Ascending aorta (tissue), 2 donors: ENCODE measurements at regions not wholly inside any gene's neighbourhood (a gene's known extent, or its start where the extent isn't known, plus 50 kb on each side); places are given as distances from the start of the nearest gene placed in this dataset.

Experiments
- DNase-seq, 2 donors: peaks; one replicate each; pipeline ENCODE4 v3.0.0-alpha.2; 2019; ENCODE audit warnings: low spot score in 2 of 2
- H3K27ac ChIP-seq, 2 donors: fragments of 200-600 bp; sonication (generic); one replicate each; pipeline ENCODE4 v1.5.1; 2016 to 2017; ENCODE audit warnings: mild to moderate bottlenecking in 1 of 2
- H3K27me3 ChIP-seq: fragments of 200-600 bp; sonication (generic); one replicate; pipeline ENCODE4 v1.5.1; 2017
- H3K36me3 ChIP-seq, 2 donors: fragments of 200-600 bp; sonication (generic); one replicate each; pipeline ENCODE4 v1.5.1; 2016
- H3K4me1 ChIP-seq, 2 donors: fragments of 200-600 bp; sonication (generic); one replicate each; pipeline ENCODE4 v1.5.1; 2016 to 2017; ENCODE audit warnings: mild to moderate bottlenecking in 1 of 2
- H3K4me3 ChIP-seq, 2 donors: fragments of 200-600 bp; sonication (generic); one replicate each; pipeline ENCODE4 v1.5.1; 2016 to 2017; ENCODE audit warnings: mild to moderate bottlenecking in 1 of 2
- H3K9me3 ChIP-seq, 2 donors: fragments of 200-600 bp; sonication (generic); one replicate each; pipeline ENCODE4 v1.5.1; 2016
- intact Hi-C: fragments of 100-400 bp; cut with DNase I; formaldehyde crosslinking; loops from one replicate; pipeline ENCODE4 v1.15.1; 2023
- TF ChIP-seq, protein P1 (sequence below), 3 experiments: fragments of 200-600 bp in 2 of 3; fragments of 450-650 bp in 1 of 3; sonication (generic) in 2 of 3; IDR thresholded peaks; one replicate each; pipeline ENCODE4 v1.5.1; 2016 to 2019; ENCODE audit warnings: antibody characterized with exemption in 3 of 3, mild to moderate bottlenecking in 1 of 3, moderate library complexity in 1 of 3

DNA sequence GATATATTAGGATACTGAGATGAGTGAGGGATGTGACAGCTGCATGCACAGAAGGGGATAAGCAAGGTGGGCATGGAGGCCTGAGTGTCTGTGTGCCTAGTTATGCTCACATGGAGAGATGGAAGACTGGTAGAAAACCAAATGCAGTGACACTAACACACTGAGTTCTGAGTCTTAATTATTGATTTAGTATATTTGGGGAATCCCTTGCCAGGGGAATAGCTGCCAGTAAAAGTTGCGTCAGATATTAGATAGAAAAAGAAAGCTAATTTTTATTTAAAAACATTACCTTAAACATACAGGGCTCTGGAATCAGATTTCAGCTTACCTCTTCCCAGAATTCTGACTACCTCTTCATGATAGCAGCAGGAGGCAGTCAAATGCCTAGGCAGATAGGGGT is 620.5 kb downstream of the METTL15 start:
- H3K4me3 ChIP-seq, result no peak overlapping the region
- intact Hi-C loops, result no loop called here
- TF ChIP-seq, protein P1, sequence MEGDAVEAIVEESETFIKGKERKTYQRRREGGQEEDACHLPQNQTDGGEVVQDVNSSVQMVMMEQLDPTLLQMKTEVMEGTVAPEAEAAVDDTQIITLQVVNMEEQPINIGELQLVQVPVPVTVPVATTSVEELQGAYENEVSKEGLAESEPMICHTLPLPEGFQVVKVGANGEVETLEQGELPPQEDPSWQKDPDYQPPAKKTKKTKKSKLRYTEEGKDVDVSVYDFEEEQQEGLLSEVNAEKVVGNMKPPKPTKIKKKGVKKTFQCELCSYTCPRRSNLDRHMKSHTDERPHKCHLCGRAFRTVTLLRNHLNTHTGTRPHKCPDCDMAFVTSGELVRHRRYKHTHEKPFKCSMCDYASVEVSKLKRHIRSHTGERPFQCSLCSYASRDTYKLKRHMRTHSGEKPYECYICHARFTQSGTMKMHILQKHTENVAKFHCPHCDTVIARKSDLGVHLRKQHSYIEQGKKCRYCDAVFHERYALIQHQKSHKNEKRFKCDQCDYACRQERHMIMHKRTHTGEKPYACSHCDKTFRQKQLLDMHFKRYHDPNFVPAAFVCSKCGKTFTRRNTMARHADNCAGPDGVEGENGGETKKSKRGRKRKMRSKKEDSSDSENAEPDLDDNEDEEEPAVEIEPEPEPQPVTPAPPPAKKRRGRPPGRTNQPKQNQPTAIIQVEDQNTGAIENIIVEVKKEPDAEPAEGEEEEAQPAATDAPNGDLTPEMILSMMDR (IDR thresholded peaks at IDR 0.05), result no peak
- no peak overlapping the region for H3K27ac ChIP-seq
- no peaks in the 10 kb centered on the region for H3K27me3 ChIP-seq
- no peaks in the 10 kb centered on the region for H3K4me1 ChIP-seq
- no peaks in the 10 kb centered on the region for H3K9me3 ChIP-seq
- DNase-seq, result no peak
- H3K36me3 ChIP-seq, result no peaks in the 10 kb centered on the region

DNA sequence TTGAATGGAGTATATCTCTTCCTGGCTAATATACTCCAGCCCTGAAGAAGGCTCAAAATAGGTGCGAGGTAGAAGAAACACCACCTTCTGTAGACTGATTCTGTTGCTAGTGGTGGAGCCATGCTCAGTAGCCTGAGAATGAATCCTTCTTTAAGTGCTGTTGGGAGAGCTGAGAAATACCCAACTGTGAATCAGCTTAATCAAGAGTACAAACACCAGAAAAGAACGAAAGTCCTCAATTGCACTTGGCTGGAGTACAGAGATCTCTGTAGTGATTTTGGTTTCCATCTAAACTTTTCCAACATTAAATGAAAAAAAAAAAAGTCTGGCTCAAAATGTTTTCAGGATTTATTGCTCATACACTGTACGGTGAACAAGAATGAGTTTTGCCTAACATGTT is 619.1 kb downstream of the METTL15 start:
- Histone ChIP-seq H3K27me3 (no peaks in the 10 kb centered on the region), H3K36me3 (no peaks in the 10 kb centered on the region), H3K4me3 (no peak overlapping the region), H3K4me1 (no peaks in the 10 kb centered on the region), H3K27ac (no peak overlapping the region), H3K9me3 (no peaks in the 10 kb centered on the region)
- intact Hi-C loops, result no loop called here
- TF ChIP-seq, protein P1 (IDR thresholded peaks at IDR 0.05), result no peak
- DNase-seq, result no peak

DNA sequence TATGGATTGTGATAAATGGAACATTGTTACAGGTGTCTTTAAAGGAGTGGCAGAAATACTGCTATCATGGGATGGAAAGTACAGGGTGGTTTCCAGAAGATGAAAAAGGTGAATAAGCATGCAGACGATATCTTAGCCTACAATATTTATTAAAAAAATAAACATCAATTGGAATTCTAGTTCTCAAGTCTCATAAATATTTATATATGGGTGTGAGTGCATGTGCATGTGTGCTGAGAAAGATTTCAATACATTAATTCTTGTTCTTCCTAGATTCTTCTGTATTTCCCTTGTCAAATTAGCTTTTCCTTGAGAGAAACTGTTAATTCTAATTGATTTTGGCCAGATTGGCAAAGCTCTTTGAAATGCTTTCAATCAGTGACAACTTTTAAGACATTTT is 618.2 kb downstream of the METTL15 start:
- Histone ChIP-seq H3K27me3 (no peaks in the 10 kb centered on the region), H3K36me3 (no peaks in the 10 kb centered on the region), H3K4me1 (no peaks in the 10 kb centered on the region), H3K4me3 (no peak overlapping the region), H3K27ac (no peak overlapping the region), H3K9me3 (no peaks in the 10 kb centered on the region)
- intact Hi-C loops, result no loop called here
- no peak for DNase-seq
- TF ChIP-seq, protein P1 (IDR thresholded peaks at IDR 0.05), result no peak

DNA sequence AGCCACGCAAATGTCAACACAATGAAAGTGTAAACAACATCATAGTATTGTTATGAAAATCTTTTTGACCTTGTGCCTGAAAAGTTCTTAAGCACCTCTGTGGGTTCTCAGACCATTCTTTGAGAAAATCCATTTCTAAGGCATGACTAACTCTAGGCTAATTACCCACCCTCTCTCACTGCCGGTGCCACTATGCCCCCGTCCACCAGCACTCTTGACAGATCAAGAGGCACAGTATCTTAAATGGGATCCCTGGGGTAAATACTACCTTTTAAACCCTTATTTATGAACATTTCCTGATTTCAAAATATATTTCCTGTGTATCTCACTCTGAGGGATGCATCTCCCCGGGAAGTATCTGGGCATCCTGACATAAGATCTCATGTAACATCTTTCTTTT is 607.5 kb downstream of the METTL15 start:
- intact Hi-C loops, result no loop called here
- Histone ChIP-seq H3K4me1 (no peaks in the 10 kb centered on the region), H3K4me3 (no peak overlapping the region), H3K27ac (no peak overlapping the region), H3K27me3 (no peaks in the 10 kb centered on the region), H3K9me3 (no peaks in the 10 kb centered on the region), H3K36me3 (no peaks in the 10 kb centered on the region)
- TF ChIP-seq, protein P1 (IDR thresholded peaks at IDR 0.05), result no peak
- no peak for DNase-seq

DNA sequence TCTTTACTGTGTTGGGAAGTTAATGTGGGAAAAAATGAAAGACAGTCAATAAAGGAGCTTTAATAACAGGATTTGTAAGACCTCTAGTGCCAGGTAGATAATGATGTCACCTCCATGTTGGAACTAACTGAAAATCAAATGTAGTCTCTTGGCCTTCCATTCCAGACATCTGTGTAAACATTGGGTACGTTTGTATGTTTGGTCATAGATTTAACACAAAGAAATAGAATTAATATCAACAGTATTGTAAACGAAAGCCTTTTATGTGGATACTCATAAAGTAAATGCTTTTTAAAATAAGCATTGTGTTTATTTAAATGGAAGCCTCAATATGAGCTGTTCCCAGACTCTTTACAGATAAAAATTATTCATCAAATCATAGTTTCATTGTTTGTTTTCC is 605.7 kb downstream of the METTL15 start:
- no peak overlapping the region for H3K27ac ChIP-seq
- H3K27me3 ChIP-seq, result no peaks in the 10 kb centered on the region
- intact Hi-C loops, result no loop called here
- H3K4me3 ChIP-seq, result no peak overlapping the region
- no peaks in the 10 kb centered on the region for H3K36me3 ChIP-seq
- TF ChIP-seq, protein P1 (IDR thresholded peaks at IDR 0.05), result no peak
- no peaks in the 10 kb centered on the region for H3K9me3 ChIP-seq
- H3K4me1 ChIP-seq, result no peaks in the 10 kb centered on the region
- no peak for DNase-seq

DNA sequence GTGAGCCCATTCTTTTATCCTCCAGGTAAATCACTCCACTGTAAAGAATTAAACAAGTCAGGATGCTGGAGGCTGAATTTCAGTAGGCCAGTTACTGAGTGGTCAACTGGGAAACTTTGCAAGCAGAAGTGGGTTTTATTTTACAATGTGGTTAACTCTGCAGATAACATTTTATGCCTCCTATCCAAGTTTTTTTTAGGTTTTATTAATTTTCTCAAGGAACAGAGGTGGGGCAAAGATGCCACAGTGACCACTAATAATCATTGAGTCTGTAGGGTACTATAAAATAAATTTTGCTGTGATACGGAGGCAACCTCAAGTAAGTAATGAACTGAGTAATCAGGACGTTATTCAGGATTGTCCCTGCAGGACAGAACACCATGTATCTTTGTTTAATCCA is 599.9 kb downstream of the METTL15 start:
- no peaks in the 10 kb centered on the region for H3K4me1 ChIP-seq
- no peaks in the 10 kb centered on the region for H3K27me3 ChIP-seq
- TF ChIP-seq, protein P1 (IDR thresholded peaks at IDR 0.05), result no peak
- DNase-seq, result no peak
- no peak overlapping the region for H3K27ac ChIP-seq
- no peak overlapping the region for H3K4me3 ChIP-seq
- H3K9me3 ChIP-seq, result no peaks in the 10 kb centered on the region
- intact Hi-C loops, result no loop called here
- no peaks in the 10 kb centered on the region for H3K36me3 ChIP-seq
